ENCODE measurements at regions not wholly inside any gene's neighbourhood (a gene's known extent, or its start where the extent isn't known, plus 50 kb on each side); places are given as distances from the start of the nearest gene placed in this dataset.

GRCh38 chr13:67742478-67742877 lies 512.3 kb upstream of the PCDH9 start:
- Histone ChIP-seq H3K36me3 (ENCODE audit: insufficient read depth, insufficient read length, low read length) (no peaks in the 10 kb centered on the region), H3K27me3 (ENCODE audit: insufficient read depth, insufficient read length) (no peaks in the 10 kb centered on the region), H3K9me3 (ENCODE audit: insufficient read depth, low read length) (no peaks in the 10 kb centered on the region), H3K4me1 (ENCODE audit: insufficient read depth, insufficient read length) (no peaks in the 10 kb centered on the region), H3K9ac (ENCODE audit: insufficient read length, low read depth) (no peak overlapping the region), H3K4me3 (ENCODE audit: insufficient read length, low read depth) (no peak overlapping the region)
- no peak for DNase-seq (ENCODE audit: low read depth, low spot score)
- no peak for TF ChIP-seq YY1 (IDR thresholded peaks at IDR 0.05; ENCODE audit: insufficient read depth, insufficient read length)
- TF ChIP-seq SUZ12 (IDR thresholded peaks at IDR 0.05; ENCODE audit: extremely low read depth, insufficient read depth, insufficient read length) = no peak
- no peak for TF ChIP-seq ZNF274 (IDR thresholded peaks at IDR 0.05; ENCODE audit: low read depth, low read length)

GRCh38 chr13:67740871-67741535 lies 510.9 kb upstream of the PCDH9 start:
- TF ChIP-seq ZNF274 (IDR thresholded peaks at IDR 0.05; ENCODE audit: low read depth, low read length) = no peak
- no peak for TF ChIP-seq SUZ12 (IDR thresholded peaks at IDR 0.05; ENCODE audit: extremely low read depth, insufficient read depth, insufficient read length)
- no peak for TF ChIP-seq YY1 (IDR thresholded peaks at IDR 0.05; ENCODE audit: insufficient read depth, insufficient read length)
- no peaks in the 10 kb centered on the region for H3K36me3 ChIP-seq (ENCODE audit: insufficient read depth, insufficient read length, low read length)

GRCh38 chr13:67736646-67737420 lies 506.7 kb upstream of the PCDH9 start:
- Histone ChIP-seq H3K27me3 (ENCODE audit: insufficient read depth, insufficient read length) (no peaks in the 10 kb centered on the region), H3K4me1 (ENCODE audit: insufficient read depth, insufficient read length) (no peaks in the 10 kb centered on the region), H3K36me3 (ENCODE audit: insufficient read depth, insufficient read length, low read length) (no peaks in the 10 kb centered on the region), H3K9me3 (ENCODE audit: insufficient read depth, low read length) (no peaks in the 10 kb centered on the region), H3K9ac (ENCODE audit: insufficient read length, low read depth) (no peak overlapping the region), H3K4me3 (ENCODE audit: insufficient read length, low read depth) (no peak overlapping the region)
- TF ChIP-seq YY1 (IDR thresholded peaks at IDR 0.05; ENCODE audit: insufficient read depth, insufficient read length) = no peak
- TF ChIP-seq ZNF274 (IDR thresholded peaks at IDR 0.05; ENCODE audit: low read depth, low read length) = no peak
- no peak for TF ChIP-seq SUZ12 (IDR thresholded peaks at IDR 0.05; ENCODE audit: extremely low read depth, insufficient read depth, insufficient read length)
- DNase-seq (ENCODE audit: low read depth, low spot score) = peak; percentile 66

More at GRCh38 chr13:67740871-67741535, 510.9 kb upstream of the PCDH9 start:
- Histone ChIP-seq H3K4me1 (ENCODE audit: insufficient read depth, insufficient read length) (no peaks in the 10 kb centered on the region), H3K4me3 (ENCODE audit: insufficient read length, low read depth) (no peak overlapping the region), H3K27me3 (ENCODE audit: insufficient read depth, insufficient read length) (no peaks in the 10 kb centered on the region), H3K9me3 (ENCODE audit: insufficient read depth, low read length) (no peaks in the 10 kb centered on the region), H3K9ac (ENCODE audit: insufficient read length, low read depth) (no peak overlapping the region)
- no peak for DNase-seq (ENCODE audit: low read depth, low spot score)

GRCh38 chr13:67735651-67736050 lies 505.5 kb upstream of the PCDH9 start:
- no peaks in the 10 kb centered on the region for H3K27me3 ChIP-seq (ENCODE audit: insufficient read depth, insufficient read length)
- H3K9ac ChIP-seq (ENCODE audit: insufficient read length, low read depth) = no peak overlapping the region
- H3K9me3 ChIP-seq (ENCODE audit: insufficient read depth, low read length) = no peaks in the 10 kb centered on the region
- H3K4me1 ChIP-seq (ENCODE audit: insufficient read depth, insufficient read length) = no peaks in the 10 kb centered on the region
- TF ChIP-seq YY1 (IDR thresholded peaks at IDR 0.05; ENCODE audit: insufficient read depth, insufficient read length) (no peak), ZNF274 (IDR thresholded peaks at IDR 0.05; ENCODE audit: low read depth, low read length) (no peak)
- no peak overlapping the region for H3K4me3 ChIP-seq (ENCODE audit: insufficient read length, low read depth)
- H3K36me3 ChIP-seq (ENCODE audit: insufficient read depth, insufficient read length, low read length) = no peaks in the 10 kb centered on the region
- no peak for DNase-seq (ENCODE audit: low read depth, low spot score)

GRCh38 chr13:67726979-67727378 lies 496.8 kb upstream of the PCDH9 start:
- TF ChIP-seq ZNF274 (IDR thresholded peaks at IDR 0.05; ENCODE audit: low read depth, low read length) = no peak
- no peak for TF ChIP-seq SUZ12 (IDR thresholded peaks at IDR 0.05; ENCODE audit: extremely low read depth, insufficient read depth, insufficient read length)
- TF ChIP-seq YY1 (IDR thresholded peaks at IDR 0.05; ENCODE audit: insufficient read depth, insufficient read length) = no peak
- no peaks in the 10 kb centered on the region for H3K9me3 ChIP-seq (ENCODE audit: insufficient read depth, low read length)
- H3K9ac ChIP-seq (ENCODE audit: insufficient read length, low read depth) = no peak overlapping the region
- no peaks in the 10 kb centered on the region for H3K27me3 ChIP-seq (ENCODE audit: insufficient read depth, insufficient read length)
- H3K4me1 ChIP-seq (ENCODE audit: insufficient read depth, insufficient read length) = no peaks in the 10 kb centered on the region
- no peak overlapping the region for H3K4me3 ChIP-seq (ENCODE audit: insufficient read length, low read depth)
- DNase-seq (ENCODE audit: low read depth, low spot score) = no peak
- H3K36me3 ChIP-seq (ENCODE audit: insufficient read depth, insufficient read length, low read length) = no peaks in the 10 kb centered on the region

DNA sequence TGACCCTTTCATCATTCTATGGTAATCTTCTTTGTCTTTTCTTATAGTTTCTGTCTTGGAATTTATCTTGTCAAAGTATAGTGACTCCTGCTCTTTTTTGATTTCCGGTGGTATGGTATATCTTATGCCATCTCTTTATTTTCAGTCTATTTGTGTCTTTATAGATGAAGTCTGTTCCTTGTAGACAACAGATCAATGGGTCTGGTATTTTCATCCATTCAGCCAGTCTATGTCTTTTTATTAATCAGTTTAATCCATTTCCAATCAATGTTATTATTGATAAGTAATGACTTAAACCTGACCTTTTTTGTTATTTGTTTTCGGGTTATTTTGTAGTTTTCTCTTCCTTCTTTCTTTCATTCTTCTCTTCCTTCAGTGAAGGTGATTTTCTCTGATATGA lies 495.9 kb upstream of the PCDH9 start:
- no peaks in the 10 kb centered on the region for H3K36me3 ChIP-seq (ENCODE audit: insufficient read depth, insufficient read length, low read length)
- TF ChIP-seq ZNF274 (IDR thresholded peaks at IDR 0.05; ENCODE audit: low read depth, low read length) (no peak), YY1 (IDR thresholded peaks at IDR 0.05; ENCODE audit: insufficient read depth, insufficient read length) (no peak), SUZ12 (IDR thresholded peaks at IDR 0.05; ENCODE audit: extremely low read depth, insufficient read depth, insufficient read length) (no peak)
- no peak overlapping the region for H3K4me3 ChIP-seq (ENCODE audit: insufficient read length, low read depth)
- H3K4me1 ChIP-seq (ENCODE audit: insufficient read depth, insufficient read length) = no peaks in the 10 kb centered on the region
- H3K9me3 ChIP-seq (ENCODE audit: insufficient read depth, low read length) = no peaks in the 10 kb centered on the region
- no peak overlapping the region for H3K9ac ChIP-seq (ENCODE audit: insufficient read length, low read depth)
- no peak for DNase-seq (ENCODE audit: low read depth, low spot score)
- no peaks in the 10 kb centered on the region for H3K27me3 ChIP-seq (ENCODE audit: insufficient read depth, insufficient read length)

DNA sequence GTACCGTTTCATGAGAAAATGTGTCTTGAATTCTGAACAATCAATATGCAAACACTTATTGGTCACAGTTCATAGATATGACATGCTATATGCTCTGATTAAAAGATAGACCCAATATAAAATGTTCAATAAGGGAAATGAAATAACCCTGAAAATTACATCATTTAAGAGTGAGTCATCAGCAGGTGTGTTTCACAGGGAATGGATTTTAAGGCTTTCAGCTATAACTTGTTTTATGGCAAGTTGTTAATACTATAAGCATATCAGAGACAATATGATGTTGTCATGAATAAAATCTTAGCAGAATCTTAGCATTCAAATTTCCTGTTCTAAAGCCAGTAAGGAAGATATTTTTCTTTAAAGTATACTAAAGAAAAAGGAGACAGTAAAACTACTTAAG lies 483.4 kb upstream of the PCDH9 start:
- DNase-seq (ENCODE audit: low read depth, low spot score) = no peak
- Histone ChIP-seq H3K9me3 (ENCODE audit: insufficient read depth, low read length) (no peaks in the 10 kb centered on the region), H3K4me1 (ENCODE audit: insufficient read depth, insufficient read length) (no peaks in the 10 kb centered on the region), H3K9ac (ENCODE audit: insufficient read length, low read depth) (no peak overlapping the region), H3K4me3 (ENCODE audit: insufficient read length, low read depth) (no peak overlapping the region), H3K27me3 (ENCODE audit: insufficient read depth, insufficient read length) (no peaks in the 10 kb centered on the region), H3K36me3 (ENCODE audit: insufficient read depth, insufficient read length, low read length) (no peaks in the 10 kb centered on the region)
- TF ChIP-seq SUZ12 (IDR thresholded peaks at IDR 0.05; ENCODE audit: extremely low read depth, insufficient read depth, insufficient read length) (no peak), YY1 (IDR thresholded peaks at IDR 0.05; ENCODE audit: insufficient read depth, insufficient read length) (no peak), ZNF274 (IDR thresholded peaks at IDR 0.05; ENCODE audit: low read depth, low read length) (no peak)
